Stimulated activated CD4-positive, alpha-beta T cell treated with anti-CD3 and anti-CD28 coated beads, TNF-alpha, amount 100 ng/mL, for 48 hours (primary cell): ENCODE measurements at regions not wholly inside any gene's neighbourhood (a gene's known extent, or its start where the extent isn't known, plus 50 kb on each side); places are given as distances from the start of the nearest gene placed in this dataset.

Source experiments
- DNase-seq, 3 donors: peaks; one replicate each; pipeline ENCODE4 v3.0.0-alpha.2; 2020; ENCODE audit warnings: low read depth in 3 of 3

DNA sequence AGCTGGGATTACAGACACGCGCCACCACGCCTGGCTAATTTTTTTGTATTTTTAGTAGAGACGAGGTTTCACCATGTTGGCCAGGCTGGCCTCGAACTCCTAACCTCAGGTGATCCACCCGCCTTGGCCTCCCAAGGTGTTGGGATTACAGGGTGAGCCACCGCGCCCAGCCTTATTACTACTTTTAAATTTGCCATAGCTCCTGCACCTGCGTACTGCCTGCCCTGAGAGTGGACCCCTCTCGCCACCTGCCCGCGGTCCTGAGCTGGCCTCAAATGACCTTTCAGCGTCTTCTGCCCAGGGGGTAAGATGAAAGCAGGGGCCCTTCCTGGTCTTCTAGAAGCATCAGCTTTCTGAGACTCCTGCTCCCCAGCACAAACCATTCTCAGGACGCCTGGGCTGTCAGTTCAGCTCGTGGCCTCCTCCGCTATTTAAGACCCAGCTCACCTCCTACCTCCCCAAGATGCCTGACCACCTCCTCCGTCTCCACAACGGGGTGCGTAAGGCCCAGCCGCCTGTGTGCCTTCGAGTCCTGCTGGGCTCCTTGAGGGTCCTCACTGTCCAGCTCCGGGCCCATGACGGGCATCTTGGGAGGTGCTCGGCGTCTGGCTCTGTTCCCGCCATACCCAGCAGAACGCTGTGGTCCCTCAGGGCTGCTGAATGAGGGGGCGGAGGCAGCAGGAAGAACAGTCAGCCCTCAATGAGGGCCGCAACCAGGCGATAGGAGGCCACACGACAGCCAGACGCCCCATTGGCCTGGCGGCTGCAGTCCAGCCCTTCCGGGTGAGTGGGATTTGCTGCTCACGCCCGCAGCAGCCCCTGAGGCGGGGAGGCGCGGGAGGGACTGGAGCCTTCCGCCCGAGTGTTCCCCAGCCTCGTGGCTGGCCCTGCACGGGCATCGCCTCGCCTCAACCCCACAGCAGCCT lies 266.6 kb downstream of the TFCP2L1 start:
- DNase-seq, result no peak

DNA sequence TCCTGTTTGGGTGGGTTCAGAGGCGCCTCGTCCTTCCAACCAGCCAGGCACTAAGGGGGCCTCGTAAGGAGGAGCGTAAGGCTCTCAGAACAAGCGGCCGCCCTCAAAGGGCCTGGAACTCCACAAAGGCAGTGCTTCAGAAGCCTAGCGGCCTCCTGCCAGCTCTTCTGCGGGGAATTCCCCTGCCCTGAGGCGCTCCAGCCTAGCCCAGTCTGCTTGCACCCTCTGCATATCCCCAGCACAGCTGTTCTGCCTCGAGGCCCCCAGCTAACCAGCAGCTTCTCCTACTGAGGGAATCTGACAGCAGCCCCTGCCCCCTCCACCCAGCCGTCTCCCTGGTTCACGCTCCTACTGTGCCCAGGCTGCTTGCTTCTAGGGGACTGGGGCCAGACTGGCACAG lies 265.9 kb downstream of the TFCP2L1 start:
- no peak for DNase-seq

DNA sequence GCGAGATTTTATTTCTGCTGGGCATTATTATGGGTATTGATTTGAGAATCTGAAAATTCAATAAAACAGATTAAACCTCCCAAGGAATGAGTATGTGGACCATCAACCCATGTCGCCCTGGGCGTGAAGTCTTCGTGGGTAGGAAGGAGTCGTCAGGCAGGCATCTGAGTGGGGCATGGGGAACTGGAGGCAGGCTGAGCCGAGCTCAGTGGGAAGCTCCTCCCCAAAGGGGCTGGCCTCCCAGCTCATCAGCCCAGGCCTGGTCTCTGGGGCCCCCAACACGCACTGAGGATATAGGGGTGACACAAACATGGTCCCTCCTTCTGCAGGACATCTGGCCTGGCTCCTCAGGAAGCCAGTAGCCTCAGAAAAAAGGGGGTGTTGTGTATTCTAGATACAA lies 265.2 kb downstream of the TFCP2L1 start:
- DNase-seq, result no peak

DNA sequence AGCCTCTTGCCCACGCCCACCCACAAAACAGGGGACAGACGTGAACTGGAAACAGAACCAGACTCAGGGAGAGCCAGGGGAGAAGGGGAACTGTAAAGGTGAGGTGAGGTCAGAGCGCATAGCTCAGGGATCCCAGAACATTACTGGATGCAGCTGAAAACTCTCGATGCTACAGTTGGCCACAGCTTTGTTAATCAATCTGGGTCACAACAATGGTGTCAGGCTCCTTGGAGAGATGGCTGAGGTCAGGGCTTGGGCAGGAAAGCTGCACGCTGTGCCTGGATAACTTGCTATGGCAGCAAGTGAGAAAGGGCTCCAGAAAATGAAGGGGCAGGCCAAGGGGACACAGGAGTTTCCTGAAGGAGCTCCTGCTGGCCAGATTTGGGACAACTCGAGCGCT lies 263.3 kb downstream of the TFCP2L1 start:
- DNase-seq, result no peak

DNA sequence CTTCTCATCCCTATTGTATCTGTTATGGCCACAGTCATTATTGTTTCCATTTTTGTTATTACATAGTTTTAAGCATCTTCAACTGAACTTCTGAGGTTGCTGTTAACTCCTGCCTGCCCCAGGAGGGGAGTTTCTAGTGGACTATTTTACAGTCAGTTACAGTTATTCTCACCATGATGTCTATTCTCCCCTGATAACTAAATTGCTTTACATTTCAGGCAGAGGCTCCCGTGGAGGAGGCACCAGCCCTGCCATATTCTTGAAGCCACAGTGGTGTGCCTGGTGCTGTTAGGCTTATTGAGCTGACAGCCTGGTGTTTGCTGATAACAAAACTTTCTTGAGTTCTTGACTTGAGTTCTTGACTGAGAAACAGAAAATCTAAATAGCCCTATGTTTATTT lies 256.4 kb downstream of the TFCP2L1 start:
- DNase-seq, result no peak

DNA sequence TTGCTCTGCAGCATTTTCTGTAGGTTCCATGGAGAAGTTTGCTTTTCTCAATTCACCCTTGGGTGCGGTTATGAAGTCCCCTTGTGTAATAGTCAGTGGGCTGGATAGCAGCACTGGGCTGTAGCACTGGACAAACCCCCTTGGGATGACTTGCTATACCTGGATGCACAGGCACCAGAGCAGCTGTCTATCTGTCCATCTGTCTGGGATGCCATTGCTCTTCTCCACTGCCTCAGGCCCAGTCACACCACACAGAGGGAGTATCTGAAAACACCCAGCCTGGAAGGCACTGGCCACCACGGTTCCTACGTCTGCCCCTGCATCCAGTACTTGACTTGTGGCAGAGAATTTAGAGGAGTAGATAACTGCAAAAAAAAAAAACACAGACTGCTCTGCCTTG lies 254.5 kb downstream of the TFCP2L1 start:
- no peak for DNase-seq

DNA sequence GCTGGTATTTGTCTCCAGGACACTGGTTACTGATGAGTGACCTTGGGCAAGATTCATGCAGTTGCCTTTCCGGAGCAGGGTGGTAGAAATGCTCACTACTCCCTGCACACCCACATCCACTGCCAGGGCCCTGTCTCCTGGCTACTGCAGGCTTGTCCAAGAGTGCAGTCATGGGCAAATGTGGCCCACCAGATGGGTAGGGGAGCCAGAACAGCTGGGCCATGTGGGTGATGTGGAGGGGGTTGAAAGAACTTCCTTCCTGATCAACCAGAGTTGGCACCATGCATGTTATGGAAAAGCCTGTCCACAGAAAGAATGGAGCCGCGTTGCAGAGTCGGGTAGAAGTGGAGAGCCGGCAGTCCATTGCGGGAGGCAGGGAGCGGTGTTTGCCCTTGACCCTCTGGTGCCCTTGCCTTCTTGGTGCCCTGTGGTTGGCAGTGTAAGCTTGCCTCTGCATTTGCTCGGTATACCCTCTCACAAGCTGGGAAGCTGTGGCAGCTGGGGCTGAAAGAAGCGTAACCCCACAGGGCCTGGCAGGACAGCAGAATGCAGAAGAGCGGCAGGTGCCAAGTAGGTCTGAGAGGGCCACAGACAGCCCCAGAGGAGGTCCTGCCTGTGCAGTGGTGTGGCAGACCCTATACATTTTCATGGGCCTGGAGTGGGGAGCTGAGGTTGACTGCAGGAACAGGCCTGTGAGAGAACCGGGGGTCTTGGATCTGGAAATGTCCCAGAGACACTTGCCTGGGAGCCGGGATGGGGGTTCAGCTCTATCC lies 253.2 kb downstream of the TFCP2L1 start:
- DNase-seq, result no peak

DNA sequence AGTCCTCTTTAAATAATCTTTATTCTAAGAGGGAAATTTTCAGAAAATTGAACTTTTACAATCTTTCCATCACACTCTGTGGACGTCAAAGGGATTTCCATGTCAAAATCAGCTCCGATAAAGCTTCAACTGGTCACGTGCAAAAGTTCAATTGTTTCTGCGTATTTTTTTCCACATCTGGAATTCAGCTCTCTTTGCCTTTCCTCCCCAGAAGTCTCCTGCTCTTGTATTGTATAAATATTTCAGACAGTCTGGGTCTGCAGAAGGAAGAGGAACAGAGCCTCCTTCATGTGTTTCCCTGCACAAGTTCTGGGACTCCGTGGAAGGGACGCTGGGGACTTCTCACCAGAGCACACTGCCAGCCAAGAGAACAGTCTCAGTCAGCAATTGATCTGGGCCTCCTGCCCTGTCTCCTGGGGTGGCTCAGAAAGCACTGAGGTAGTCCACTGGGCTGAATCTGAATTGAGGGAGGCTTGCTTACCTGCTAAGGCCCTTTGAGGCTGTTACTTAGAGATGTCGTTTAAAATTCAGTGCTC lies 251.5 kb downstream of the TFCP2L1 start:
- no peak for DNase-seq

DNA sequence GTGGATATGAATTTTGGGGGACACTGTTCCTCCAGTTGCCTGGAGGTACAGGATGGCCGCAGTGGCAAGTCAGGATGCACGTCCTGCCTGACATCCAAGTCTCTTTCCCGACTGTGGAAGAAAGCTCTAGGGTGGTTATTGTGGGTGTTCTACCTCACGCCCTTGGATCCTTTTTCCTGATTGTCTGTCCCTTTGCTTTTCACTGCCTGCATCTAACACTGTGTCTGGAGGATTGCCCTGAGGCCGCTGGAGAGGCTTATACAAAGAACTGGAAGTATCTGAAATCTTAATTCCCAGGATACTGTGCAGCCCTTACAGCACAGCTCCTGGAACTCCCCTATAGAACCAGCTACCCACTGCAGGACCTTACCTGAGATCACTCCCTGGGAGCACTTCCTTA lies 250.5 kb downstream of the TFCP2L1 start:
- DNase-seq, result no peak

DNA sequence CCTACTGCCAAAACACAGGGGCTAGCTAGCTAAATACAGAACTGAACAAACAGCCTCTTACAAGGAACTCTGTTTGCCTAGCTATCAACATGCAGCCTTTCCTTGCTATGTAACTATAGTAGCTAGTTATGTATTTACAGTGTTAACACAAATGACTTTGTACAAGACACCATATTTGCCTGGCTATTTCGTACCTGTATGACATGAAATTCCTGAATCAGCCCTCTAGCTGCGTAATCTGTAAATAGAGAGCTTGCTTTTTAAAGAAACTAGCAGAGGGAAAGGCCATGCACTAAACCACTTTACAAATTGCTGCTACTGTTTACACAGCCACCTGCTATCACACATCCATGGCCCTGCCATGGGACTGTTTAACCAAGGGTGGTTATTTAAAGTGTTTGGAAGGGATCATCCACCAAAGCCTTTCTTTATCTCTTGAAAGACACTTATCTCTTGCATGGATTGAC lies 248.7 kb downstream of the TFCP2L1 start:
- DNase-seq, result no peak

DNA sequence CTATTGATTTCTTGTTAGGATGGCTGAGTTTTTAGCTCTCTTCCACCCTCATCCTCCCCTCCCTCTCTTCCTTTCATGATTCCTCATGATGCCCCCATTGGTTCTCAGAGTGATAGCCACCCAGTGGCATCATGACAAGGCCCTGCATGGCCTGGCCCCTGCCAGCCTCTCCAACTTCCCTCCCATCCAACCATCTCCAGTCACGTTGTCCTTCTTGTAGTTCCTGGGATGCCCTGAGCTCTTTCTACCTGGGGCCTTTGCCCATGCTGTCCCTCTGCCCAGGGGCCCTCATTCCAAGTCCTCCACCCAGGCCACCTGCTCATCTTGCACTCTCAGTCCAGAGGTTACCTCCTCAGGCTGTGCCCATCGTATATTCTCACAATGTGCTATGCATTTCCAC lies 247.5 kb downstream of the TFCP2L1 start:
- no peak for DNase-seq

DNA sequence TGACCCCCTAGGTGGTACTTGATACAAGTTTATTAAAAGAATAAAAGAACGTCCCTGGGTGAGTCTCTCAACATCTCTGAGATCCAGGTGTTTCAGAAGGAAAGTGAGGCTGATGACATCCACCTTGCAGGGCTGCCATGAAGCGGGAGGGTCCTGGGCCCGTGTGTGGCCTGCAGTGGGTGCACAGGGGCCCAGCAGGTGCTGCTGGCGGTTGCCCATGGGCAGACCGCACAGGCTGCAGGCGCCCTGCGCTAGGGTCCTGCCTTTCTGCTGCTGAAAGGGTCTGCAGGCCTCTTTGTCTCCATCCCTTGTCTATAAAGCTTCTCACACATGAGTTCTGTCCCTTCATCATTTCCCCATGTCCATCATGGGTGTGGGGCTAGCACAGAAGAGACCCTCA lies 247.0 kb downstream of the TFCP2L1 start:
- DNase-seq, result no peak

DNA sequence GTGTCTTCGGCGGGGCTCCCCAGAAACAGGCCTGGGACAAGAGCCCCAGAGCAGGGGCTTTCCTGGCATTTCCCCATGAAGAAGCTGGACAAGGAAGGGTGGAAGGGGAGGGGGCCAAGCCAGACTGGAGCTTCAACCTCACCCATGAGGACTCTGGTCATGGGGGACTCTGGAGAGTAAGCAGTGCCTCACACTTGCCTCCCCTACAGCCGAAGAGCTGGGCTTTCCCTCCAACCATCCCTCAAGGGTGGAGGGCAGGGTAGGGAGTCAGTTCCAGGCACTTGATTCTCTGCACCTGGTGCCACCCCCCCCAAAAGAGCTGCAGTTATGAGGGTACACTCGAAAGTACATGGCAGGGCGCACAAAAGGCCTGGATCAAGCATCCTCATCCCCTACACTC lies 246.6 kb downstream of the TFCP2L1 start:
- DNase-seq, result no peak

DNA sequence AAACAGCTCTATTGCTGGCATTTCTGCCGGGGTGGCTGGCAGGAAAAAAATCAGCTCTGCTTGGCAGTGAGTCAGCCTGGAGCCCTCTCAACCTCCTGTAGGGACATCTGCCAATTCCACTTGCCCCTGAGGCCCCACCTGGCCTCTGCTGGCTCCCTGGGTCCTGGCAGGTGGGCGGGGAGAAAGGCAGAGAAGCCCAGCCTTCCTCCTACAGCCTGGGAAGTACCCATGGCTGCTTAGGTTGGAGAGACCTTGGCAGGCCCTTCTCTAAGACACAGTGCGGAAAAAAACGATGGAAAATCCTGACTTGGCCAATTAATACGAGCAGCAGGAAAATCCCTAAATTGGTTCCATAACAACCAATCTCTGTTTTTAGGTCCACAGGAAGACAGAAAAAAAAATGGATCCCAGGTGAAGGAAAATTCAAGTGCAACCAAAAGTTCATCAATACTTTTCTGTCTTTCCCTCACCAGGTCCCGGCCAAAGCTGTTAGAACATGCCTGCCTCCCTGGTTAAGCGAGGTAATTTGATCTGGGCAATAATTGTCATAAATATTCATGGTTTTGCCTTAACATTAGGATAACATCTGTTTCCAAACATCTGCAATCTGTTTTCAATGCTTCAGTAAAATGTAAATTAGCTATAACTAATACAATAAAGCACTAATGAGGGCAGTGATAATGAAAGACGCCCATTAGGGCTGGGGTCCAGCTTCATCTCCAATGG lies 245.9 kb downstream of the TFCP2L1 start:
- no peak for DNase-seq

DNA sequence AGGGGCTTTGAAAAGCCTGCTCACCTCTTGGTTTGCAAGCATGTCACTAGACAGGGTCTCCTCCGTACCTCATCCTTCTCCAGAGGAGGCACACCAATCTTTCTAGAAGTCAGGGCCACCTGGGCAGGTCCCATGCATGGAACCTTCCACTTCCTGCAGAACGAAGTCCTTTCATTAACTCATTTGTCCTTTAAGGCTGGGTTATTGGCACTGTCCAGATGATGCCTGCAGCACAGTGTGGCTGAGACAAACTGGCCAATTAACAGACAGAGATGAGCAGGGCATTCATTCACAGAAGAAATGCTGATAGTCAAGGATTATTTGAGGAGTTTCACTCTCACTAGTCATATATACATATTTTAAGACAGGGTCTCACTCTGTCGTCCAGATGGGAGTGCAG lies 245.3 kb downstream of the TFCP2L1 start:
- no peak for DNase-seq

DNA sequence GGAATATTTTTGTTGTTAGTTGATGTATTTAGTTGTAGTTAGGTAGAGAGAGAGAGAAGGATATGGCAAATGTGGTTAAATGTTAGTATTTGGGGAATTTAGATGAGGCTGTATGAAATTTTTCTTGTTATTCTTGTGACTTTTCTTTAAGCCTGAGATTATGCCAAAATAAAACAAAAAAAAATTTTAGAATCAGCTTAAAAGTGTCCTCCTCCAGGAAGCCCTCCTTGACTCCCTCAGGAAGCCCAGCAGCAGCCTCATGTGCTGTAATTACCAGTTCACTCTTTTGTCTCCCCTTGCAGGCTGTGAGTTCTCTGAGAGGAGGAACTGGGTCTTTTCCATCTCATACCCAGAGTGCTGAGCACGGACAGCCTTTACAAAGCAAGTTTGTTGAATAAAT lies 243.5 kb downstream of the TFCP2L1 start:
- no peak for DNase-seq

DNA sequence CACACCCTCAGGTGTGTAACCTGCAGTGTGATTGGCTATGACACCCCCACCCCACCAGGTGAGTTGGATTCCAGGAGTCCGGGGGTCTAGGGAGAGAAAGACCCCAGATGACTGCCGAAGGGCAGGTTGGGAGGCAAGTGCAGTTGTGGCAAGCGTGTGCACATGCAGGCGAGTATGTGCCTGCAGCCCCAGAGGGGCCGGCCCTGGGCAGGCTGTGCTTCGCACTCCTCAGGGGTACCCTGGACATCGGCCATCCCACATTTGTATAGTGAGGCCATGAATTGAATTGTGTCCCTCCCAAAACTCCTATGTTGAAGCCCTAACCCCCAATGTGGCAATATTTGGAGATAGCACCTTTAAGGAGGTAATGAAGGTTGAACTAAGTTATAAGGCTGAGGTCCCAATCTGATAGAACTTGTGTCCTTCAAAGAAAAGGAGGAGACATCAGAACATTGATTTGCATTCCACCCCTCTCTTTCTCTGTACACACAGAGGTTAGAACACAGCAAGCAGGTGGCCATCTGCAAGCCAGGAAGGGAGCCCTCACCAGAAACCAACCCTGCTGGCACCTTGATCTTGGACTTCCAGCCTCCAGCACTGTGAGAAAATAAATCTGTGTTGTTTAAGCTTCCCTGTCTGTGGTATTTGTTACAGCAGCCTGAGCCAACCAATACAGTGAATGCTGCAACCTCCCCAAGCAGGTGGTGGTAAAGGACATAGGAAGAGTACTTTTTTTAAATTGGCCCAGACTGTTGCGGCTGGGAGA lies 241.8 kb downstream of the TFCP2L1 start:
- no peak for DNase-seq

DNA sequence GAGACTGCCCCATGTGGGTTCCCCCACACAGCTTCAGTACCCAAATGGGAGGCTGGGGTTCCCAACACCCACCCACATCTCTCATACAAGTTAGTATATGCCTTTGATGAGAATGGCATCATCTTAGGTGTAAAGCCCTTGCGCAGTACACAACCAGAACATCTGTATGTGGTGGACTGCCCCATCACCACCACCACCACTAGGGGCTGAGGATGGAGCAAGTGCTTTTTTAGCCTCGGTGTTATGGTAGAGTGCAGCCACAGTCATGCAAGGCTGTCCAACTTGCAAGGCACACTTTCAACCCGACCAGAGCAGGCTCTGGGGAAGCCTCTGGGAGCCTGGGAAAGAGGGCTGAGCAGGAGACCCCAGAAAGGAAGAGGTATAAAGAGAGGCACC lies 241.2 kb downstream of the TFCP2L1 start:
- DNase-seq, result no peak

DNA sequence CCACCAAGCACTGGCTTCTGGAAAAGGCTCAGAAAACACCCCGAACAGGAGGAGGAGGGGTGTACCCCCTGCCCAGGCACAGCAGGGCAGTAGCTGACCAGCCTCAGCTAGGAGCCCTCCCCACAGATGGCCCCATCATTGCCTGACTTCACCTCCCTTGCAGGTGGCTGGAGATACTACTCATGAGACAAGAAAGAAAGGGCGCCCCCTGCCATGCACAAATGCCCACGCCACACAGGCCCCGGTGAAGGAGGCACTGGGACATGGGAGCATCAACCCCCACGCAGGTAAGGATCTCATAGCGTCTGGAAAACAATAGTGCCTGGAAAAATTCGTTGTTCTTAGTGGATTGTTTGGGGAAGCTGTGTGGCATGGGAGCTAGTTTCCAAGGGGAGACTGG lies 240.6 kb downstream of the TFCP2L1 start:
- DNase-seq, result no peak

DNA sequence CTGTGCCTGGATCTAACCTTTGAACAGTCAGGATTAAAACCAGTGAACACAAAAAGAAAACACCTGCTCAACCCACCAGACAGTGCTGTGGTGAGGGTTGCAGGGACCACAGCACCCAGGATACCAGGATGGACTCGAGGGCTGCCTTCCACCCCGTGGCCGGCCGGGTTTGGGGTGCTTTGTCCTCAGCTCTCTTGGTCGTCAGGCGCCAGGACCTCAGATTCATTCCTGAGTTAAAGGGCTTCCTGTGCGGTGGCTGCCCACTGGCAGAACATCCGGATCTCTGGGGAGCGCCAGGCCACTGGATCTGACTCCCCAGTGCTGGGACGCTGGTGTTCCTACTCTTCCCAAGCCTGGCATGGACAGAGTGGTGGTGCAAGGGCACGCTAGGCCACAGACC lies 239.8 kb downstream of the TFCP2L1 start:
- no peak for DNase-seq

DNA sequence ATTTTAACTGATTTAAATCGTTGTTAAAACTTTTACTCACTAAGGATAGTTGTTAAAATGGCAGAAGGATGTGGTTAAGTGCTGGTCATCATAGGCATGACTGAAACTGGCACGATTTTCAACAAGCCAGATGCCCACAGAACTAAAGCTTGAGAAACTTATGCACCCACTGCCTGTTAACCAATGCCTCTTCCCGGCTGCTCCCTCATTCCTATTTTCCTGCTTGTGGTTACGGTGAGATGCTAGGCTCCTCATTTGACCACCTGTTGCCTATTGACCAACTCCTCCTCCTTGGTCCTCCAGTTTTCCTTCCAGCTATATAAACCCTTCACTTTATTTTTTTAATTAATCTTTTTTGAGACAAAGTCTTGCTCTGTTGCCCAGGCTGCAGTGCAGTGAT lies 238.7 kb downstream of the TFCP2L1 start:
- DNase-seq, result no peak
